ENCODE measurements at regions not wholly inside any gene's neighbourhood (a gene's known extent, or its start where the extent isn't known, plus 50 kb on each side); places are given as distances from the start of the nearest gene placed in this dataset.

GRCh38 chr10:131585761-131586160 lies 274.2 kb upstream of the TCERG1L start:
- H3K4me3 ChIP-seq (ENCODE audit: low read depth, poor library complexity, severe bottlenecking), result no peak overlapping the region
- DNase-seq (ENCODE audit: low spot score in 2 of 2), result peak in 1 of 2 donors; percentile 21
- 55 to 61% methylated on average over 3 of the region's 3 CpGs for WGBS, 2 donors
- intact Hi-C loops (cut with DNase I; ENCODE audit: low total_unique reads), result no loop called here
- TF ChIP-seq POLR2A (IDR thresholded peaks at IDR 0.05) (no peak), CTCF (IDR thresholded peaks at IDR 0.05) (no peak)

- no peak for TF ChIP-seq CTCF (IDR thresholded peaks at IDR 0.05)
- TF ChIP-seq POLR2A (IDR thresholded peaks at IDR 0.05), result no peak
- no peak for DNase-seq (ENCODE audit: low spot score in 2 of 2)
- no peak overlapping the region for H3K4me3 ChIP-seq (ENCODE audit: low read depth, poor library complexity, severe bottlenecking)
- intact Hi-C loops (cut with DNase I; ENCODE audit: low total_unique reads), result no loop called here
- WGBS, 2 donors, result 80 to 87% methylated on average over 5 of the region's 5 CpGs
Measured at GRCh38 chr10:131586958-131587357, 275.4 kb upstream of the TCERG1L start.

GRCh38 chr10:131587976-131588680 lies 276.6 kb upstream of the TCERG1L start:
- no peak overlapping the region for H3K4me3 ChIP-seq (ENCODE audit: low read depth, poor library complexity, severe bottlenecking)
- WGBS, 2 donors, result 65 to 81% methylated on average over 11 of the region's 11 CpGs
- intact Hi-C loops (cut with DNase I; ENCODE audit: low total_unique reads), result no loop called here
- DNase-seq (ENCODE audit: low spot score in 2 of 2), result peak in 1 of 2 donors; percentile 76
- TF ChIP-seq POLR2A (IDR thresholded peaks at IDR 0.05) (no peak), CTCF (IDR thresholded peaks at IDR 0.05) (no peak)

- peak in 1 of 2 donors; percentile 59 for DNase-seq (ENCODE audit: low spot score in 2 of 2)
- no peak overlapping the region for H3K4me3 ChIP-seq (ENCODE audit: low read depth, poor library complexity, severe bottlenecking)
- intact Hi-C loops (cut with DNase I; ENCODE audit: low total_unique reads), result no loop called here
- TF ChIP-seq POLR2A (IDR thresholded peaks at IDR 0.05), result no peak
- TF ChIP-seq CTCF (IDR thresholded peaks at IDR 0.05), result no peak
- 85 to 88% methylated on average over 11 of the region's 11 CpGs for WGBS, 2 donors
Measured at GRCh38 chr10:131588704-131589220, 277.2 kb upstream of the TCERG1L start.

GRCh38 chr10:131590567-131590966 lies 279.0 kb upstream of the TCERG1L start:
- WGBS, 2 donors, result 86 to 88% methylated on average over 1 of the region's 1 CpG
- DNase-seq (ENCODE audit: low spot score in 2 of 2), result no peak
- intact Hi-C loops (cut with DNase I; ENCODE audit: low total_unique reads), result no loop called here

More at GRCh38 chr10:131590567-131590966, 279.0 kb upstream of the TCERG1L start:
- TF ChIP-seq POLR2A (IDR thresholded peaks at IDR 0.05), result no peak
- no peak for TF ChIP-seq CTCF (IDR thresholded peaks at IDR 0.05)
- no peak overlapping the region for H3K4me3 ChIP-seq (ENCODE audit: low read depth, poor library complexity, severe bottlenecking)
